ENCODE measurements at regions not wholly inside any gene's neighbourhood (a gene's known extent, or its start where the extent isn't known, plus 50 kb on each side); places are given as distances from the start of the nearest gene placed in this dataset.

- Histone ChIP-seq H3K36me3 (ENCODE audit: control insufficient read depth, insufficient read depth, low read length) (no peaks in the 10 kb centered on the region), H2AFZ (replicated peaks; ENCODE audit: low read length, poor library complexity) (no peak overlapping the region), H3K18ac (ENCODE audit: low read depth, low read length) (no peak overlapping the region), H3K4me2 (ENCODE audit: low read depth, low read length) (no peak overlapping the region), H2BK5ac (ENCODE audit: low read depth, low read length, poor library complexity, severe bottlenecking) (no peak overlapping the region), H2AK5ac (ENCODE audit: low read depth, low read length) (no peak overlapping the region), H2BK15ac (ENCODE audit: low read depth, low read length) (no peak overlapping the region), H3K4me1 (ENCODE audit: control insufficient read depth, insufficient read depth, low read length) (no peaks in the 10 kb centered on the region), H3K27ac (ENCODE audit: insufficient read depth, low read length) (no peak overlapping the region), H2BK20ac (ENCODE audit: low read depth, low read length) (no peak overlapping the region), H3K56ac (ENCODE audit: extremely low read depth, insufficient read depth, low read length) (no peak overlapping the region), H4K8ac (ENCODE audit: low read depth in 2 of 2, low read length in 2 of 2) (no peak overlapping the region), H3K9me1 (ENCODE audit: insufficient read depth, low read length) (no peaks in the 10 kb centered on the region), H3K9ac (ENCODE audit: low read depth, low read length) (no peak overlapping the region), H4K91ac (ENCODE audit: insufficient read depth, low read depth, low read length) (no peak overlapping the region), H3K79me1 (ENCODE audit: low read depth in 1 of 2, low read length in 2 of 2) (no peaks in the 10 kb centered on the region), H3K9me3 (ENCODE audit: control insufficient read depth, insufficient read depth, low read length) (no peaks in the 10 kb centered on the region; the same call in 1 of the 2 replicates), H3K27me3 (ENCODE audit: control insufficient read depth, insufficient read depth, low read length) (no peaks in the 10 kb centered on the region), H4K20me1 (ENCODE audit: insufficient read depth, low read length) (no peaks in the 10 kb centered on the region), H4K5ac (ENCODE audit: low read depth, low read length) (no peak overlapping the region), H3K23ac (ENCODE audit: low read depth, low read length) (no peak overlapping the region), H2AK9ac (replicated peaks; ENCODE audit: low read depth, low read length, poor library complexity) (no peak overlapping the region), H3K14ac (replicated peaks; ENCODE audit: low read depth, low read length) (no peak overlapping the region), H2BK120ac (ENCODE audit: low read depth, low read length) (no peak overlapping the region), H3K4ac (ENCODE audit: low read depth, low read length) (no peak overlapping the region), H3K4me3 (ENCODE audit: insufficient read depth, low read depth, low read length) (no peak overlapping the region)
- in situ Hi-C loops (cut with MboI; ENCODE audit: low sequenced_read_pairs), result no loop called here
- no peak for DNase-seq
- WGBS, 2 experiments (ENCODE audit: extremely low coverage in 2 of 2, insufficient read length in 1 of 2), result 82% methylated on average over 2 of the region's 8 CpGs; no CpG with 5 or more reads in 1 of the 2 experiments
- no peak for ATAC-seq (ENCODE audit: low read depth)
- dilution Hi-C loops (cut with HindIII; ENCODE audit: low sequenced_read_pairs, unreplicated experiment), result no loop called here
- intact Hi-C loops (cut with micrococcal nuclease), result no loop called here
- ChIA-PET CTCF (interaction anchor here (0.8 kb wide), 1 partner anchor 19 kb away, joined by 3 read pairs; no protein-coding TSS in a partner anchor), POLR2A (ENCODE audit: unreplicated experiment) (no interaction called here)
- no peak for TF ChIP-seq RCOR1 (IDR thresholded peaks at IDR 0.05; ENCODE audit: insufficient replicate concordance, low read length)
- TF ChIP-seq NFE2L2 (IDR thresholded peaks at IDR 0.05; ENCODE audit: low read depth, low read length), result no peak
- TF ChIP-seq CHD1 (IDR thresholded peaks at IDR 0.05; ENCODE audit: low read depth, low read length), result no peak
- TF ChIP-seq CTCF (conservative IDR thresholded peaks at IDR 0.05; ENCODE audit: low read depth, low read length), result no peak
- no peak for TF ChIP-seq BHLHE40 (IDR thresholded peaks at IDR 0.05; ENCODE audit: low read depth, low read length)
- TF ChIP-seq, protein P1, sequence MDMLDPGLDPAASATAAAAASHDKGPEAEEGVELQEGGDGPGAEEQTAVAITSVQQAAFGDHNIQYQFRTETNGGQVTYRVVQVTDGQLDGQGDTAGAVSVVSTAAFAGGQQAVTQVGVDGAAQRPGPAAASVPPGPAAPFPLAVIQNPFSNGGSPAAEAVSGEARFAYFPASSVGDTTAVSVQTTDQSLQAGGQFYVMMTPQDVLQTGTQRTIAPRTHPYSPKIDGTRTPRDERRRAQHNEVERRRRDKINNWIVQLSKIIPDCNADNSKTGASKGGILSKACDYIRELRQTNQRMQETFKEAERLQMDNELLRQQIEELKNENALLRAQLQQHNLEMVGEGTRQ (IDR thresholded peaks at IDR 0.05; ENCODE audit: low read depth, low read length), result no peak
- no peak for TF ChIP-seq FOS (IDR thresholded peaks at IDR 0.05; ENCODE audit: low read depth, low read length)
- TF ChIP-seq, protein P2, sequence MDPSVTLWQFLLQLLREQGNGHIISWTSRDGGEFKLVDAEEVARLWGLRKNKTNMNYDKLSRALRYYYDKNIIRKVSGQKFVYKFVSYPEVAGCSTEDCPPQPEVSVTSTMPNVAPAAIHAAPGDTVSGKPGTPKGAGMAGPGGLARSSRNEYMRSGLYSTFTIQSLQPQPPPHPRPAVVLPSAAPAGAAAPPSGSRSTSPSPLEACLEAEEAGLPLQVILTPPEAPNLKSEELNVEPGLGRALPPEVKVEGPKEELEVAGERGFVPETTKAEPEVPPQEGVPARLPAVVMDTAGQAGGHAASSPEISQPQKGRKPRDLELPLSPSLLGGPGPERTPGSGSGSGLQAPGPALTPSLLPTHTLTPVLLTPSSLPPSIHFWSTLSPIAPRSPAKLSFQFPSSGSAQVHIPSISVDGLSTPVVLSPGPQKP (IDR thresholded peaks at IDR 0.05; ENCODE audit: borderline replicate concordance, low read depth, low read length), result no peak
- TF ChIP-seq RFX5 (IDR thresholded peaks at IDR 0.05; ENCODE audit: low read depth, low read length), result no peak
- no peak for TF ChIP-seq CEBPB (IDR thresholded peaks at IDR 0.05; ENCODE audit: low read depth, low read length)
- TF ChIP-seq MXI1 (IDR thresholded peaks at IDR 0.05; ENCODE audit: borderline replicate concordance, low read depth, low read length), result no peak
- TF ChIP-seq RAD21 (IDR thresholded peaks at IDR 0.05; ENCODE audit: low read length), result no peak
- no peak for TF ChIP-seq POLR2A (IDR thresholded peaks at IDR 0.05; ENCODE audit: low read depth, low read length)
- no peak for TF ChIP-seq MAZ (IDR thresholded peaks at IDR 0.05; ENCODE audit: borderline replicate concordance, low read depth, low read length)
- no TSS peak for BruUV-seq (replicated peaks)
Observed at GRCh38 chr3:97417-98258, 98.9 kb upstream of the CHL1 start.
